Ascending aorta (tissue), 2 donors: ENCODE measurements at regions not wholly inside any gene's neighbourhood (a gene's known extent, or its start where the extent isn't known, plus 50 kb on each side); places are given as distances from the start of the nearest gene placed in this dataset.

ENCODE experiments used
- DNase-seq, 2 donors: peaks; one replicate each; pipeline ENCODE4 v3.0.0-alpha.2; 2019; ENCODE audit warnings: low spot score in 2 of 2
- H3K27ac ChIP-seq, 2 donors: fragments of 200-600 bp; sonication (generic); one replicate each; pipeline ENCODE4 v1.5.1; 2016 to 2017; ENCODE audit warnings: mild to moderate bottlenecking in 1 of 2
- H3K27me3 ChIP-seq: fragments of 200-600 bp; sonication (generic); one replicate; pipeline ENCODE4 v1.5.1; 2017
- H3K36me3 ChIP-seq, 2 donors: fragments of 200-600 bp; sonication (generic); one replicate each; pipeline ENCODE4 v1.5.1; 2016
- H3K4me1 ChIP-seq, 2 donors: fragments of 200-600 bp; sonication (generic); one replicate each; pipeline ENCODE4 v1.5.1; 2016 to 2017; ENCODE audit warnings: mild to moderate bottlenecking in 1 of 2
- H3K4me3 ChIP-seq, 2 donors: fragments of 200-600 bp; sonication (generic); one replicate each; pipeline ENCODE4 v1.5.1; 2016 to 2017; ENCODE audit warnings: mild to moderate bottlenecking in 1 of 2
- H3K9me3 ChIP-seq, 2 donors: fragments of 200-600 bp; sonication (generic); one replicate each; pipeline ENCODE4 v1.5.1; 2016
- CTCF ChIP-seq, 3 experiments: fragments of 200-600 bp in 2 of 3; fragments of 450-650 bp in 1 of 3; sonication (generic) in 2 of 3; IDR thresholded peaks; one replicate each; pipeline ENCODE4 v1.5.1; 2016 to 2019; ENCODE audit warnings: antibody characterized with exemption in 3 of 3, mild to moderate bottlenecking in 1 of 3, moderate library complexity in 1 of 3
- intact Hi-C: fragments of 100-400 bp; cut with DNase I; formaldehyde crosslinking; loops from one replicate; pipeline ENCODE4 v1.15.1; 2023

DNA sequence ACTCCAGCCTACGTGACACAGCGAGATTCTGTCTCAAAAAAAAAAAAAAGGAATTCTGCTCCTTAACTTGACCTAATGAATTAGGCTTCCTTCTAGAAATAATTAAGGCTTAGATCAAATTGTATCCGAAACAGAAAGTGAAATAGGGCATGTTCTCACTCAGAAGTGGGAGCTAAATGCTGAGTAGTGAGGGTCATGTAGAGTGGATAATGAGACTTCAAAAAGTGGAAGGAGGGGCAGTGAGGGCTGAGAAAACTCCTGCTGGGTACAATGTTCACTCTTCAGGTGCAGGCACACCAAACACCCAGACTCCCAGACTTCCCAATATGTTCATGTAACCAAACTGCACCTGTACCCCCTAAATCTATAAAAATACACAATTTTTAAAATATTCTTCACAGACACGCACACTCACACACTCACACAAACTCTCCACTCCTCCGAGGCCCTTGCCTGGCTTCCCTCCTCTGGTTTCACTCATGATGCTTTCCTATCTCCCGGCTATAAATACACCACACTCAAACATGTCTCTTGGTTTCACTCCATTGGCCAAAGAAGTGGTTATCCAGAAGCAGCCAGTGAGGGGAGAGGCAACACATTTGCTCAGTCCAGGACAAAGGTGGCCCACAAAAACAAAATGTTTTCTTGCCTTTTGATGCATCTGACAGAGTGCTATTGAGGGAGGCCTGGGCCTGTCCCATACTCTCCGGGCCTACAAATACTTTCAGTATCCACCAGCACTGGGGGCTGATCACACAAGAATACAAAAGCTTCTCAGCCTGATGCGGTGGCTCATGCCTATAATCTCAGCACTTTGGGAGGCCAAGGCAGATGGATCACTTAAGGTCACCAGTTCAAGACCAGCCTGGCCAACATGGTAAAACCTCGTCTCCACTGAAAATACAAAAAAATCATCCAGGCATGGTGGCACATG, 249.2 kb downstream of the TOMM20 start:
- no peak for DNase-seq
- no peaks in the 10 kb centered on the region for H3K27me3 ChIP-seq
- H3K4me3 ChIP-seq, result no peak overlapping the region
- H3K27ac ChIP-seq, result no peak overlapping the region
- no peaks in the 10 kb centered on the region for H3K36me3 ChIP-seq
- no peak for TF ChIP-seq CTCF (IDR thresholded peaks at IDR 0.05)
- intact Hi-C loops, result no loop called here
- no peaks in the 10 kb centered on the region for H3K4me1 ChIP-seq
- no peaks in the 10 kb centered on the region for H3K9me3 ChIP-seq

DNA sequence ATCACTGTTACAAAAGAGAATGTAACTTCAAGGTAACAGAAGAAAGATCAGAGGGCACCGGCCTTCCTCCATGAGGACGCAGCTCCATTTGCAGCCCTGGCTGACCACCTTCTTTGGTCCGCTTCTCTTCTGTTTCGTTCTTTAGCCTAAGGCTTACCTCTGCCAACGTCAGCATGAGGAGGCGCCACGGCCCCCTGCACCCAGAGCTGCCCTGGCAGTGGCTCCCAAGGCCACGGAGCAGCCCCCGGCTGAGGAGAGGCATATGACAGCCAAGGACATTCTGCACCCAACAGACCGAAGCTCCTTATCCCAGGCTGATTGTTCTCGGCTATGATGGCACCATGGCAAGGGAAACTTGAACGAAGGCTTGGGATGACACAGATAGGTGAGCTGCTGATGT, 250.3 kb downstream of the TOMM20 start:
- Histone ChIP-seq H3K36me3 (no peaks in the 10 kb centered on the region), H3K4me1 (no peaks in the 10 kb centered on the region), H3K27ac (no peak overlapping the region), H3K4me3 (no peak overlapping the region), H3K27me3 (no peaks in the 10 kb centered on the region), H3K9me3 (no peaks in the 10 kb centered on the region)
- DNase-seq, result no peak
- intact Hi-C loops, result no loop called here
- no peak for TF ChIP-seq CTCF (IDR thresholded peaks at IDR 0.05)

- no peak overlapping the region for H3K4me3 ChIP-seq
- intact Hi-C loops, result no loop called here
- no peak for TF ChIP-seq CTCF (IDR thresholded peaks at IDR 0.05)
- no peak overlapping the region for H3K27ac ChIP-seq
- no peaks in the 10 kb centered on the region for H3K27me3 ChIP-seq
- DNase-seq, result no peak
- H3K36me3 ChIP-seq, result no peaks in the 10 kb centered on the region
- no peaks in the 10 kb centered on the region for H3K9me3 ChIP-seq
- no peaks in the 10 kb centered on the region for H3K4me1 ChIP-seq
These were observed 250.9 kb downstream of the TOMM20 start for GRCh38 chr1:234877761-234878160.

DNA sequence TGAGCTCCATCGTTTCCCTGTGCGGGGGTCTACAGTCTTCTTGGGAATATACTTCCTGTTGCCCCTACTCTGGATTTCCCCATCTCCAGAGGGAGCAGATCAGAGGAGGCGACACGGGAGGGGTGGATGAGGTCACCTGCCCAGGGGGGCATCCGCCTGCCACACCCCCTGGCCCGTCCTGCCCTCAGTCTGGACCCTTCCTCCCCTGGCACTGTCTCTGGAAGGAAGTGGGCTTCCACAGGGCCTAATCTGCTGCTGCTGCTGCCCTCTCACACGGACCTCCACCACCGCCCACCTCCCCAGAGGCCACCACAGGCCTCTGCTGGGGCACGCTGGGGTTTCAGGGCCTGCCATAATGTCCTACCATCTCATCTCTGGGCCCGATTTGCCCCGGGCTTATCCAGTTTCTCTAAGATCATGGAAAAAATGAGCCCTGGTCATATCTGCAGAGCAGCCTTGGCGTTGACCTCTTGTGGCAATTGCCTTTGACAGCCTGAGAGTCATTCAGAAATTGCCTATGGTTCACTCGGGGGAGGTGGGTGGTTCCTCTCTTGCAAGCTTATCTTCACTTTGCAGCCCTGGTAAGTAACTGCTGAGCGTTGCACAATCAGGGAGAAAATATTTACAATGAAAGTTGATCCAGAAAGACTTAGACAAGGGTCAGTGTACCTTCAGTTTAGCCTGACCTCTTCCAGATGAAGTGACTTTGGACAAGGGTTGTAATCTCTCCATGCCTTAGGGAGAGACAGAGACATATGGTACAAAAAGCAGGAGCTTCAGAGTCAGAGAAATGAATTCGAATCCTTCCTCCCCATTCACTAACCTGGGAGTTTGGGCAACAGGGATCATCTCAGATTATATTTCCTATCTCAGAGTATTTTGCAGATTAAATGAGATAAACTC, 252.4 kb downstream of the TOMM20 start:
- Histone ChIP-seq H3K9me3 (no peaks in the 10 kb centered on the region), H3K4me1 (no peaks in the 10 kb centered on the region), H3K27ac (no peak overlapping the region), H3K4me3 (no peak overlapping the region), H3K36me3 (no peaks in the 10 kb centered on the region), H3K27me3 (no peaks in the 10 kb centered on the region)
- DNase-seq, result no peak
- intact Hi-C loops, result no loop called here
- no peak for TF ChIP-seq CTCF (IDR thresholded peaks at IDR 0.05)

DNA sequence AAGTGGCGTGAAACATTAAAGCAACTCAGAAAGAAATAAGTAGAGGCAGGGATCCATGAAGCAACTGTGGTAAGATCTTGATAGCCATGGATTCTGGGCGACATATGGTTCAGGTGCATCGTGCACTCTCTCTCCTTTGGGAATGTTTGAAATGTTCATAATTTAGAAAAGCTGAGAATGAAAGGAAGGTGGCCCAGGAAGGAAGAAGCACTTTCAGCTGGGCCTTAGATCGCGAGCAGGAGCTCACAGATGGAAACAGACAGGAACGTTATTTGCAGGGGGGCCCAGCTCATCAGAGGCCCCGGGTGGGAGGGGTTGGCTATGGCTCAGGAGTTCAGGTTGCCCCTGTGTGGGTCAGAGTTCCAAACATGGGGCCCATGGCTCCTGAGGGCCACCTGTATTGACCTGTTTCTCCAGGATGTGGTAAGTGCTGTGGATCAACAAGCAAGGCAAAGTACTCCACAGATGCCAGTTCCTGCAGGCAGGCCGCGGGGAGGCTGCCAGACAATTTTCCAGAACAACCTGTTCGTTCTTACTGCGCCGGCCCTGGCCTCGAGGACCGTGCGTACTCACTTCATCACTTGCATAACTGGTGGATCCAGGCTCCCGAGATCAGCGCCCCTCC, 253.2 kb downstream of the TOMM20 start:
- no peak for TF ChIP-seq CTCF (IDR thresholded peaks at IDR 0.05)
- Histone ChIP-seq H3K36me3 (no peaks in the 10 kb centered on the region), H3K4me3 (no peak overlapping the region), H3K4me1 (no peaks in the 10 kb centered on the region), H3K27me3 (no peaks in the 10 kb centered on the region), H3K27ac (no peak overlapping the region), H3K9me3 (no peaks in the 10 kb centered on the region)
- intact Hi-C loops, result no loop called here
- no peak for DNase-seq
